Activated CD4-positive, alpha-beta T cell treated with anti-CD3 and anti-CD28 coated beads for 1 hour (primary cell): ENCODE measurements at regions not wholly inside any gene's neighbourhood (a gene's known extent, or its start where the extent isn't known, plus 50 kb on each side); places are given as distances from the start of the nearest gene placed in this dataset.

Experiments
- DNase-seq: peaks from one replicate; pipeline ENCODE4 v3.0.0-alpha.2; 2020

GRCh38 chr5:149441986-149442385 lies 62.9 kb upstream of the IL17B start:
- DNase-seq = no peak

- no peak for DNase-seq
Measured at GRCh38 chr5:149441194-149441753, 62.2 kb upstream of the IL17B start.

GRCh38 chr5:149439899-149440542 lies 60.9 kb upstream of the IL17B start:
- DNase-seq = no peak

- DNase-seq = no peak
Measured at GRCh38 chr5:149438711-149439132, 59.6 kb upstream of the IL17B start.

GRCh38 chr5:149438281-149438680 lies 59.2 kb upstream of the IL17B start:
- DNase-seq = no peak

GRCh38 chr5:149437391-149438040 lies 58.4 kb upstream of the IL17B start:
- no peak for DNase-seq

GRCh38 chr5:149435660-149436059 lies 56.6 kb upstream of the IL17B start:
- DNase-seq = no peak

GRCh38 chr5:149435015-149435376 lies 55.9 kb upstream of the IL17B start:
- DNase-seq = no peak

GRCh38 chr5:149434162-149435014 lies 55.3 kb upstream of the IL17B start:
- DNase-seq = peak; percentile 29

- no peak for DNase-seq
Measured at GRCh38 chr5:149433524-149434131, 54.5 kb upstream of the IL17B start.

GRCh38 chr5:149432911-149433401 lies 53.9 kb upstream of the IL17B start:
- DNase-seq = no peak

GRCh38 chr5:149432376-149432775 lies 53.3 kb upstream of the IL17B start:
- DNase-seq = no peak

GRCh38 chr5:149429839-149430721 lies 51.0 kb upstream of the IL17B start:
- DNase-seq = no peak
